Suprapubic skin (tissue), 4 donors: ENCODE measurements at regions not wholly inside any gene's neighbourhood (a gene's known extent, or its start where the extent isn't known, plus 50 kb on each side); places are given as distances from the start of the nearest gene placed in this dataset.

Source experiments
- DNase-seq, 2 donors: peaks; one replicate each; pipeline ENCODE4 v3.0.0-alpha.2; 2019; ENCODE audit warnings: low spot score in 2 of 2
- H3K27ac ChIP-seq: fragments of 200-600 bp; sonication (generic); one replicate; pipeline ENCODE4 v1.5.1; 2019
- H3K27me3 ChIP-seq: fragments of 200-600 bp; sonication (generic); one replicate; pipeline ENCODE4 v1.5.1; 2019
- H3K36me3 ChIP-seq: fragments of 200-600 bp; sonication (generic); one replicate; pipeline ENCODE4 v1.5.1; 2019
- H3K4me1 ChIP-seq: fragments of 200-600 bp; sonication (generic); one replicate; pipeline ENCODE4 v1.5.1; 2019
- H3K4me3 ChIP-seq: fragments of 200-600 bp; sonication (generic); one replicate; pipeline ENCODE4 v1.5.1; 2019; ENCODE audit warnings: mild to moderate bottlenecking
- H3K9me3 ChIP-seq: fragments of 200-600 bp; sonication (generic); one replicate; pipeline ENCODE4 v1.5.1; 2019
- EP300 ChIP-seq: sonication (generic); formaldehyde crosslinking; IDR thresholded peaks from one replicate; pipeline ENCODE4 v1.6.1; 2017; ENCODE audit warnings: antibody characterized with exemption
- POLR2A ChIP-seq, 2 donors: fragments of 450-650 bp; IDR thresholded peaks; one replicate each; pipeline ENCODE4 v1.6.1; 2017; ENCODE audit warnings: antibody characterized with exemption in 2 of 2, mild to moderate bottlenecking in 2 of 2, moderate library complexity in 2 of 2
- POLR2AphosphoS5 ChIP-seq, 3 donors: sonication (generic); formaldehyde crosslinking; IDR thresholded peaks; one replicate each; pipeline ENCODE4 v1.6.1; 2017; ENCODE audit warnings: antibody characterized with exemption in 3 of 3
- WGBS: methylation state at CpG from one replicate; pipeline ENCODE4 v1.1.5; 2018; 5-methylcytosine and 5-hydroxymethylcytosine counted together
- TF ChIP-seq, protein P1 (sequence below), 2 donors: fragments of 200-600 bp in 1 of 2; fragments of 450-650 bp in 1 of 2; sonication (generic) in 1 of 2; IDR thresholded peaks; one replicate each; pipeline ENCODE4 v1.5.1; 2016 to 2019; ENCODE audit warnings: antibody characterized with exemption in 2 of 2, mild to moderate bottlenecking in 1 of 2, moderate library complexity in 1 of 2

DNA sequence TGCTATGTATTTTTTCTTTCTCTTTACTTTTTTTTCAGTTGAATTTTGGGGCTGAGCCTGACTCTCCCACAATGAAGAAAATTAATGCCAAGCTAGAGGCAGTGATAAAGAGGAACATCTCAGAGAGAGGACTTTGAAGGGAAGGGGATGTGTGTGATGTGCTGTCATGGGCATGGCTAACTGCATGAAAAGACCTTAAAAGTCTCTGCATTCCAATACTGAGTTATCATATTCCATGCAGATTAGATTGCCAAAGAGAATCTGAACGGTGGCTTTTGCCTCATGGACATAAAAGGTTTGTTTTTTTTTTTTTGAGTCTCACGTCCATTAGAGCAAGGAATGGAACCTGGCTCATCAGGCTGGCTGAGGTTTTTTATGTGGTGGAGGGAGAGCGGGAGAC, 213.9 kb downstream of the PIK3C3 start:
- Histone ChIP-seq H3K4me1 (no peaks in the 10 kb centered on the region), H3K36me3 (no peaks in the 10 kb centered on the region), H3K4me3 (no peak overlapping the region), H3K27ac (no peak overlapping the region), H3K27me3 (no peaks in the 10 kb centered on the region), H3K9me3 (no peaks in the 10 kb centered on the region)
- no peak for DNase-seq
- 54% methylated on average over 3 of the region's 3 CpGs for WGBS
- TF ChIP-seq EP300 (no peak), POLR2AphosphoS5 (IDR thresholded peaks at IDR 0.05) (no peak), POLR2A (IDR thresholded peaks at IDR 0.05) (no peak)
- TF ChIP-seq, protein P1, sequence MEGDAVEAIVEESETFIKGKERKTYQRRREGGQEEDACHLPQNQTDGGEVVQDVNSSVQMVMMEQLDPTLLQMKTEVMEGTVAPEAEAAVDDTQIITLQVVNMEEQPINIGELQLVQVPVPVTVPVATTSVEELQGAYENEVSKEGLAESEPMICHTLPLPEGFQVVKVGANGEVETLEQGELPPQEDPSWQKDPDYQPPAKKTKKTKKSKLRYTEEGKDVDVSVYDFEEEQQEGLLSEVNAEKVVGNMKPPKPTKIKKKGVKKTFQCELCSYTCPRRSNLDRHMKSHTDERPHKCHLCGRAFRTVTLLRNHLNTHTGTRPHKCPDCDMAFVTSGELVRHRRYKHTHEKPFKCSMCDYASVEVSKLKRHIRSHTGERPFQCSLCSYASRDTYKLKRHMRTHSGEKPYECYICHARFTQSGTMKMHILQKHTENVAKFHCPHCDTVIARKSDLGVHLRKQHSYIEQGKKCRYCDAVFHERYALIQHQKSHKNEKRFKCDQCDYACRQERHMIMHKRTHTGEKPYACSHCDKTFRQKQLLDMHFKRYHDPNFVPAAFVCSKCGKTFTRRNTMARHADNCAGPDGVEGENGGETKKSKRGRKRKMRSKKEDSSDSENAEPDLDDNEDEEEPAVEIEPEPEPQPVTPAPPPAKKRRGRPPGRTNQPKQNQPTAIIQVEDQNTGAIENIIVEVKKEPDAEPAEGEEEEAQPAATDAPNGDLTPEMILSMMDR (IDR thresholded peaks at IDR 0.05): no peak

- Histone ChIP-seq H3K4me1 (no peaks in the 10 kb centered on the region), H3K36me3 (no peaks in the 10 kb centered on the region), H3K9me3 (no peaks in the 10 kb centered on the region), H3K27ac (no peak overlapping the region), H3K27me3 (no peaks in the 10 kb centered on the region), H3K4me3 (no peak overlapping the region)
- no peak for TF ChIP-seq EP300
- no peak for TF ChIP-seq POLR2A (IDR thresholded peaks at IDR 0.05)
- TF ChIP-seq, protein P1 (IDR thresholded peaks at IDR 0.05): no peak
- TF ChIP-seq POLR2AphosphoS5 (IDR thresholded peaks at IDR 0.05): no peak
- WGBS: 97% methylated on average over 1 of the region's 1 CpG
- DNase-seq: no peak
These were observed 219.9 kb downstream of the PIK3C3 start for GRCh38 chr18:42174909-42175308.

- H3K4me3 ChIP-seq: no peak overlapping the region
- no peaks in the 10 kb centered on the region for H3K36me3 ChIP-seq
- H3K27me3 ChIP-seq: no peaks in the 10 kb centered on the region
- no peaks in the 10 kb centered on the region for H3K9me3 ChIP-seq
- H3K27ac ChIP-seq: no peak overlapping the region
- no peak for DNase-seq
- TF ChIP-seq EP300 (no peak), POLR2A (IDR thresholded peaks at IDR 0.05) (no peak), POLR2AphosphoS5 (IDR thresholded peaks at IDR 0.05) (no peak)
- TF ChIP-seq, protein P1 (IDR thresholded peaks at IDR 0.05): no peak
- 75% methylated on average over 3 of the region's 3 CpGs for WGBS
- H3K4me1 ChIP-seq: no peaks in the 10 kb centered on the region
These were observed 221.6 kb downstream of the PIK3C3 start for GRCh38 chr18:42176599-42176998.

GRCh38 chr18:42177390-42177789, 222.4 kb downstream of the PIK3C3 start:
- Histone ChIP-seq H3K4me1 (no peaks in the 10 kb centered on the region), H3K27me3 (no peaks in the 10 kb centered on the region), H3K4me3 (no peak overlapping the region), H3K9me3 (no peaks in the 10 kb centered on the region), H3K36me3 (no peaks in the 10 kb centered on the region), H3K27ac (no peak overlapping the region)
- DNase-seq: no peak
- WGBS: 87% methylated on average over 1 of the region's 1 CpG
- TF ChIP-seq EP300: no peak
- TF ChIP-seq, protein P1 (IDR thresholded peaks at IDR 0.05): no peak
- TF ChIP-seq POLR2AphosphoS5 (IDR thresholded peaks at IDR 0.05): no peak
- no peak for TF ChIP-seq POLR2A (IDR thresholded peaks at IDR 0.05)

- Histone ChIP-seq H3K27me3 (no peaks in the 10 kb centered on the region), H3K27ac (no peak overlapping the region), H3K4me1 (no peaks in the 10 kb centered on the region), H3K36me3 (no peaks in the 10 kb centered on the region), H3K4me3 (no peak overlapping the region), H3K9me3 (no peaks in the 10 kb centered on the region)
- TF ChIP-seq, protein P1 (IDR thresholded peaks at IDR 0.05): no peak
- TF ChIP-seq POLR2AphosphoS5 (IDR thresholded peaks at IDR 0.05): no peak
- WGBS: 100% methylated on average over 1 of the region's 1 CpG
- DNase-seq: no peak
These were observed 223.5 kb downstream of the PIK3C3 start for GRCh38 chr18:42178376-42179080.
